ENCODE measurements at regions not wholly inside any gene's neighbourhood (a gene's known extent, or its start where the extent isn't known, plus 50 kb on each side); places are given as distances from the start of the nearest gene placed in this dataset.
"Not testable (repeated sequence)": the region's sequence is repeated elsewhere in the genome, so short reads cannot be mapped to it uniquely, and the experiment has no call there.

- no peak for DNase-seq
Measured at GRCh38 chr10:44745920-44746319, 165.2 kb upstream of the TMEM72 start.

- no peak for DNase-seq
Measured at GRCh38 chr10:44747593-44748172, 163.5 kb upstream of the TMEM72 start.

- no peak for DNase-seq
Measured at GRCh38 chr10:44749151-44749550, 162.0 kb upstream of the TMEM72 start.

GRCh38 chr10:44752451-44753441 is 158.4 kb upstream of the TMEM72 start:
- no peak for DNase-seq

- not testable (repeated sequence) for DNase-seq
Measured at GRCh38 chr10:44754355-44754754, 156.8 kb upstream of the TMEM72 start.

- no peak for DNase-seq
Measured at GRCh38 chr10:44755481-44755880, 155.7 kb upstream of the TMEM72 start.

GRCh38 chr10:44756216-44756615 is 154.9 kb upstream of the TMEM72 start:
- no peak for DNase-seq

GRCh38 chr10:44757551-44758205 is 153.5 kb upstream of the TMEM72 start:
- no peak for DNase-seq

- DNase-seq, result no peak
Measured at GRCh38 chr10:44759122-44759521, 152.0 kb upstream of the TMEM72 start.

- DNase-seq, result no peak
Measured at GRCh38 chr10:44760513-44760912, 150.6 kb upstream of the TMEM72 start.

GRCh38 chr10:44761076-44761475 is 150.1 kb upstream of the TMEM72 start:
- no peak for DNase-seq

- DNase-seq, result no peak
Measured at GRCh38 chr10:44763331-44763730, 147.8 kb upstream of the TMEM72 start.

GRCh38 chr10:44765299-44765698 is 145.8 kb upstream of the TMEM72 start:
- no peak for DNase-seq

GRCh38 chr10:44766631-44767030 is 144.5 kb upstream of the TMEM72 start:
- DNase-seq, result no peak

- no peak for DNase-seq
Measured at GRCh38 chr10:44769450-44769849, 141.7 kb upstream of the TMEM72 start.

- DNase-seq, result no peak
Measured at GRCh38 chr10:44771233-44771995, 139.7 kb upstream of the TMEM72 start.

GRCh38 chr10:44773565-44773964 is 137.6 kb upstream of the TMEM72 start:
- no peak for DNase-seq

- no peak for DNase-seq
Measured at GRCh38 chr10:44774676-44775401, 136.3 kb upstream of the TMEM72 start.

- no peak for DNase-seq
Measured at GRCh38 chr10:44775402-44775741, 135.8 kb upstream of the TMEM72 start.

- DNase-seq, result no peak
Measured at GRCh38 chr10:44776181-44776580, 135.0 kb upstream of the TMEM72 start.

- no peak for DNase-seq
Measured at GRCh38 chr10:44779511-44779910, 131.6 kb upstream of the TMEM72 start.
